Keratinocyte (primary cell): ENCODE measurements at regions not wholly inside any gene's neighbourhood (a gene's known extent, or its start where the extent isn't known, plus 50 kb on each side); places are given as distances from the start of the nearest gene placed in this dataset.

Experiments
- EZH2 ChIP-seq: IDR thresholded peaks from one replicate; pipeline ENCODE4 v1.6.1; 2012; ENCODE audit warnings: inconsistent platforms, mild to moderate bottlenecking, low read length, moderate library complexity
- TF ChIP-seq, protein P1 (sequence below), 3 experiments: IDR thresholded peaks in 1 of 3; conservative IDR thresholded peaks in 1 of 3; optimal IDR thresholded peaks in 1 of 3; 2 replicates in 2 of 3; 3 replicates in 1 of 3; pipeline versions ENCODE3 to v1.5.1; 2011; ENCODE audit warnings: low read length in 3 of 3, mild to moderate bottlenecking in 3 of 3, moderate library complexity in 2 of 3, control low read depth in 1 of 3, inconsistent platforms in 1 of 3; ENCODE audit not compliant: insufficient read depth in 2 of 3; ENCODE audit errors: extremely low read depth in 1 of 3

DNA sequence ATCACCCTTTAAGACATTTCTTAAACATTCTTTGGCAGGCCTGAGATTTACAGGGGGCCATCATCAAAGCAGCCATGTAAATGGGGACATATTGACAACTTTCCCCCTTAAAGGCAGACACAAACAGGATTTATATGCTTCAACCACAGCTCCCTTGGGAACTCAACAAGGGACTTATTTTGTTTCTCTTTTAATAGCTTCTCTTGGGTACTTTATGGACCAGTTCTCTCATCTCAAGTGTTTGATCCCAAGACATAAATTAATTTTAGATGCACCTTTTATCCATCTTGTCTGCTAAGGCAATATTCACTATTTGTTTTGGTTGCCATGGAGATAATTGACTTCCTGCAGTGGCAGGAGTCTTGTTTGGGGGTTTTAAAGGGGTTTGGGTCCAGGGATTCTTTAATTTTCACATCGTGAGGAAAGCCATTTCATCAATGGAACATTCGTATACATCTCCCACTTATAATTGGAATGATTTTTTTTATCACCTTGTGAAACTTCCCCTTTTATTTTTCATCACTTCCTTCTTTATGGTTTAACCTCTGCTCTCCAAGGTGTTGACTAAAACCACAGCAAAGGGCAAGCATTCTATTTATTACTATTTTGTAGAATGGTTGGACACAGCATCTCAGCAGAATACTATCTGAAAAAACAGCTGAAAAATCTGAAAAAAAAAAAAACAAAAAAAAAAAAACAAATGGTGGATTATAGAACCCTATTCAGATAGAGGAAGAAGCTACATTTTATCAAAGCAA lies 726.0 kb downstream of the DIAPH3 start:
- TF ChIP-seq, protein P1, sequence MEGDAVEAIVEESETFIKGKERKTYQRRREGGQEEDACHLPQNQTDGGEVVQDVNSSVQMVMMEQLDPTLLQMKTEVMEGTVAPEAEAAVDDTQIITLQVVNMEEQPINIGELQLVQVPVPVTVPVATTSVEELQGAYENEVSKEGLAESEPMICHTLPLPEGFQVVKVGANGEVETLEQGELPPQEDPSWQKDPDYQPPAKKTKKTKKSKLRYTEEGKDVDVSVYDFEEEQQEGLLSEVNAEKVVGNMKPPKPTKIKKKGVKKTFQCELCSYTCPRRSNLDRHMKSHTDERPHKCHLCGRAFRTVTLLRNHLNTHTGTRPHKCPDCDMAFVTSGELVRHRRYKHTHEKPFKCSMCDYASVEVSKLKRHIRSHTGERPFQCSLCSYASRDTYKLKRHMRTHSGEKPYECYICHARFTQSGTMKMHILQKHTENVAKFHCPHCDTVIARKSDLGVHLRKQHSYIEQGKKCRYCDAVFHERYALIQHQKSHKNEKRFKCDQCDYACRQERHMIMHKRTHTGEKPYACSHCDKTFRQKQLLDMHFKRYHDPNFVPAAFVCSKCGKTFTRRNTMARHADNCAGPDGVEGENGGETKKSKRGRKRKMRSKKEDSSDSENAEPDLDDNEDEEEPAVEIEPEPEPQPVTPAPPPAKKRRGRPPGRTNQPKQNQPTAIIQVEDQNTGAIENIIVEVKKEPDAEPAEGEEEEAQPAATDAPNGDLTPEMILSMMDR (optimal IDR thresholded peaks at IDR 0.05 in 1 of 3, IDR thresholded peaks at IDR 0.05 in 1 of 3, conservative IDR thresholded peaks at IDR 0.05 in 1 of 3; ENCODE audit: extremely low read depth in 1 of 3, insufficient read depth in 2 of 3, low read length in 3 of 3) = no peak
- no peak for TF ChIP-seq EZH2
